ENCODE measurements at regions not wholly inside any gene's neighbourhood (a gene's known extent, or its start where the extent isn't known, plus 50 kb on each side); places are given as distances from the start of the nearest gene placed in this dataset.

GRCh38 chr15:66964111-66964738 is 101.2 kb upstream of the SMAD3 start:
- Mint-ChIP-seq H3K27ac (no peak overlapping the region; a peak in 1 of 7 replicates), H3K9me3 (no peaks in the 10 kb centered on the region), H3K4me3 (no peak overlapping the region), H3K4me1 (peaks cover 15 to 22% of the 10 kb centered on the region in 2 experiments), H3K36me3 (ENCODE audit: insufficient read depth in 1 of 3, low read depth in 3 of 3) (no peaks in the 10 kb centered on the region), H3K27me3 (ENCODE audit: low read depth) (peaks cover 4% of the 10 kb centered on the region)
- no peaks in the 10 kb centered on the region for H3K23me2 ChIP-seq (ENCODE audit: insufficient read length, low read depth, low read length, poor library complexity, severe bottlenecking)
- H2BK12ac ChIP-seq (ENCODE audit: insufficient read length, low read depth, low read length) = no peak overlapping the region
- no peaks in the 10 kb centered on the region for H3K79me1 ChIP-seq (ENCODE audit: insufficient read depth, low read depth, low read length, poor library complexity, severe bottlenecking)
- H3K14ac ChIP-seq (ENCODE audit: insufficient read depth, low read length) = no peak overlapping the region
- H2BK20ac ChIP-seq (ENCODE audit: low read depth, low read length, poor library complexity, severe bottlenecking) = no peak overlapping the region
- no peak overlapping the region for H3K4ac ChIP-seq (ENCODE audit: low read depth, low read length)
- H3T11ph ChIP-seq (ENCODE audit: low read length) = no peak overlapping the region
- no peak for DNase-seq
- no CpG with 5 or more reads among the region's 9 CpGs for WGBS (ENCODE audit: extremely low coverage, insufficient read length, low lambda C conversion rate)
- no peaks in the 10 kb centered on the region for H3K4me1 ChIP-seq (ENCODE audit: insufficient read depth, low read length)
- no peak overlapping the region for H4K5ac ChIP-seq (ENCODE audit: insufficient read length, low read depth, low read length)
- no peaks in the 10 kb centered on the region for H3K79me2 ChIP-seq (ENCODE audit: insufficient read depth, low read length)
- no peak overlapping the region for H4K91ac ChIP-seq (ENCODE audit: insufficient read length, low read depth, low read length)
- H2AK5ac ChIP-seq (ENCODE audit: insufficient read length, low read length) = no peak overlapping the region
- no peak overlapping the region for H4K8ac ChIP-seq (replicated peaks; ENCODE audit: insufficient read length, low read depth, low read length)
- no peak overlapping the region for H3K9ac ChIP-seq (ENCODE audit: extremely low read depth, insufficient read length, low read length)
- TF ChIP-seq CTCF (conservative IDR thresholded peaks at IDR 0.05) = no peak
- H2BK5ac ChIP-seq (ENCODE audit: insufficient read length, low read length) = no peak overlapping the region
- H3K18ac ChIP-seq (ENCODE audit: insufficient read length, low read depth, low read length) = no peak overlapping the region
- no peaks in the 10 kb centered on the region for H4K20me1 ChIP-seq (ENCODE audit: control insufficient read depth, insufficient read depth, insufficient read length)
- H2BK15ac ChIP-seq (ENCODE audit: low read depth, low read length) = no peak overlapping the region
- H3K23ac ChIP-seq (ENCODE audit: insufficient read length, low read depth, low read length) = no peak overlapping the region
- no peak overlapping the region for H2AFZ ChIP-seq (ENCODE audit: low read length)
- H3K56ac ChIP-seq (ENCODE audit: insufficient read length, low read depth, low read length) = no peak overlapping the region
- no peak overlapping the region for H3K27ac ChIP-seq (ENCODE audit: insufficient read length, low read depth, low read length)
- H3K4me2 ChIP-seq (ENCODE audit: insufficient read depth, insufficient read length, low read length) = no peak overlapping the region
- H3K9me3 ChIP-seq (ENCODE audit: control insufficient read depth, low read depth, low read length) = no peaks in the 10 kb centered on the region
- H3K27me3 ChIP-seq (ENCODE audit: insufficient read depth, low read length) = no peaks in the 10 kb centered on the region
- H2BK120ac ChIP-seq (ENCODE audit: low read depth, low read length, poor library complexity, severe bottlenecking) = no peak overlapping the region

Data from H9 (cell line).